GM19452 (cell line): ENCODE measurements at regions not wholly inside any gene's neighbourhood (a gene's known extent, or its start where the extent isn't known, plus 50 kb on each side); places are given as distances from the start of the nearest gene placed in this dataset.
"Not testable (repeated sequence)": the region's sequence is repeated elsewhere in the genome, so short reads cannot be mapped to it uniquely, and the experiment has no call there.

ENCODE experiments used
- ATAC-seq: cut with Tn5 transposase; IDR thresholded peaks from one replicate; pipeline ENCODE4 v1.9.1; 2021; ENCODE audit not compliant: unreplicated experiment

- no peak for ATAC-seq
Measured at GRCh38 chr20:11976966-11977365, 59.3 kb downstream of the BTBD3 start.

- ATAC-seq: no peak
Measured at GRCh38 chr20:11978496-11978895, 60.8 kb downstream of the BTBD3 start.

- no peak for ATAC-seq
Measured at GRCh38 chr20:11979306-11979990, 61.8 kb downstream of the BTBD3 start.

- ATAC-seq: no peak
Measured at GRCh38 chr20:11980263-11980662, 62.6 kb downstream of the BTBD3 start.

GRCh38 chr20:11981366-11981947, 63.8 kb downstream of the BTBD3 start:
- no peak for ATAC-seq

- no peak for ATAC-seq
Measured at GRCh38 chr20:11982289-11982954, 64.7 kb downstream of the BTBD3 start.

- no peak for ATAC-seq
Measured at GRCh38 chr20:11982955-11983470, 65.3 kb downstream of the BTBD3 start.

GRCh38 chr20:11986954-11987353, 69.3 kb downstream of the BTBD3 start:
- no peak for ATAC-seq

- no peak for ATAC-seq
Measured at GRCh38 chr20:11987526-11987925, 69.8 kb downstream of the BTBD3 start.

- no peak for ATAC-seq
Measured at GRCh38 chr20:11989018-11989771, 71.5 kb downstream of the BTBD3 start.

GRCh38 chr20:11992426-11992825, 74.7 kb downstream of the BTBD3 start:
- ATAC-seq: no peak

- ATAC-seq: no peak
Measured at GRCh38 chr20:11993886-11994461, 76.3 kb downstream of the BTBD3 start.

- no peak for ATAC-seq
Measured at GRCh38 chr20:11995805-11996567, 78.3 kb downstream of the BTBD3 start.

- not testable (repeated sequence) for ATAC-seq
Measured at GRCh38 chr20:12004776-12005175, 87.1 kb downstream of the BTBD3 start.

- peak; percentile 53 for ATAC-seq
Measured at GRCh38 chr20:12012241-12013222, 94.8 kb downstream of the BTBD3 start.

GRCh38 chr20:12014276-12014675, 96.6 kb downstream of the BTBD3 start:
- ATAC-seq: no peak

GRCh38 chr20:12014736-12015135, 97.0 kb downstream of the BTBD3 start:
- ATAC-seq: no peak

GRCh38 chr20:12016291-12016690, 98.6 kb downstream of the BTBD3 start:
- no peak for ATAC-seq

GRCh38 chr20:12019715-12020114, 102.0 kb downstream of the BTBD3 start:
- no peak for ATAC-seq
